HG02970 (cell line): ENCODE measurements at regions not wholly inside any gene's neighbourhood (a gene's known extent, or its start where the extent isn't known, plus 50 kb on each side); places are given as distances from the start of the nearest gene placed in this dataset.

Experiments
- ATAC-seq: cut with Tn5 transposase; IDR thresholded peaks from one replicate; pipeline ENCODE4 v1.9.1; 2021; ENCODE audit warnings: mild to moderate bottlenecking, moderate library complexity, moderate number of reproducible peaks; ENCODE audit not compliant: unreplicated experiment, low FRiP score

DNA sequence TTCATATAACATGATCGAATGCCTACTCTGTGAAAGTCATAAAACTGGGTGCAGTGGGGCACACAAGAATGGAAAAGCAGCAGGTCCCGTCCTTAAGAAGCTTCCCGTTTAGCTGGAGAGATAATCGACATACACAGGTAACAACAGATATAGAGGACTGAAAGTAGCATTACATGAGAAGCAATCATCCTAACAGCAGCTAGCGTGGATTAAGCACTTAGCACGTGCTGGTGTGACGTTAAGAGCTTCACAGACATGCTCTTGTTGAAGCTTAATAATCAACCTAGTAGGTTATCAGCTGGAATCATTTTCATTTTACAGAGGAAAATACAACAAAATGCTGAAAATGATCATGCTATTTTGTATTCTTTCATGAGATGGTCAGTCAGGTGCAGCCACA lies 184.8 kb downstream of the GPAM start:
- no peak for ATAC-seq

DNA sequence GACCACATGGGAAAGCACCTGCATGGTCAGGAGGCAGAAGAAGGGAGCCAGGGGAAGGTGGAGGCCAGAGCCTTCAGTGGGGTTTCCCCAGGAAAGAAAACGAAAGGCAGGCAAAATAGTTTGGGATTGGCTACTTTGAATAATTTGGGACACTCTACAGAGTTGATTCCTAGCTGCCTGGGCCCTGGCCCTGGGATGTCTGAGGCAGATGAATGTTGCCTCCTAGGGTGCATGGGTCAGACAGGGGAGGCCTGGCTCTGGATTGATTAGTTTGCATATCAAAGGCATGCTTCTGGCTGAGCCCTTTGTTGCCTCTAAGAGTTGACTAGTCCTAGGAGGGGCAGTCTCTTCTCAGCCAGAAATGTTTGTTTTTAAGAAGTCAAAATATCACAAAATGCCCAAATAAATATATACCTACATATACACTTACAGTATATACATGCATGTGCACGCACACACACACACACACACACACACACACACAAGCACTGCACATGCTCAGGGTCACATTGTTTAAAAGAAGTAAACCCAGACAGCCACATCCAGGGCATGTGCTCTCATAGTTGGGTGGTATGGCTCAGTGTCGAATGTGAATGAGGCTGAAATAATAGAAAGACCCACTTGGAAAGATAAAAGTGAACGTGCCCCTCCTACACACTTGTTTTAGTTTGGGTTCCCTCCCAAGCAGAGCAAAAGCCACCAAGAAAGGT lies 184.2 kb downstream of the GPAM start:
- no peak for ATAC-seq

DNA sequence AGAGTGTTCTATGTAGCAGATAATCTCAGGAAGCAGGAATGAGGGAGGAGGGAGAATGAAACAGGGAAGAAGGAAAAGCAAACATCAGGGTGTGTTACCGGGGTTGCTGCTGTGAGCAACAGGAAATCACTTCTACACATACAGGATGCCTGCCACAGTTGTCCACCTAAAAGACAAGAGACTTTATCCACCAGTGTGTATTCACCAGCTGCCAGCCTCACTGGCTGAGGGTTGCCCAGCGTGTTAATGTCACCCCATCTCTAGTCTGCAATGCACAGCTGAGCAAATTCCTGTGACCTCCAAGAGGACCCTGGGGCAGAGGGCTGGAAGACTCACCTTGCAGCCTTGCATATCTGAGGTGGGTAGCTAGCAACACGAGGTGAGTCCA lies 183.7 kb downstream of the GPAM start:
- no peak for ATAC-seq

DNA sequence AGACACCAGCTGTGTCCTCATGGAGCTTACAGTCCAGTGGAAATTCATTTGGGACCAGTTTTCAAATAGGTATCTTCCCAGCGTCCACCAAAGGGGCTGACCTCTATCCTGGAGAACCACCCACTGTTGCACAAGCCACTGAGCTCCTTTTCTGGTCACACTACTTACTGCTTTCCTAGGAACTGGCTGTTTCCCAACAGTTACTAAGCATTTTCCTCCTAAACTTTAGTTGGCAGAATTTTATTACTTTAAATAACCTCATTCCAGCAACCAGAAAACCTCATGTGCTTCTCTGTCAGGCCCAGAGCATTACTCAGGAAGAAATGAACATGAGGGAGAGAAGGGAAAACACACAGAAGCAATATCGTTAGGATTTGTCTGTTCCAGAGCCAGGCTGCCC lies 183.1 kb downstream of the GPAM start:
- no peak for ATAC-seq

DNA sequence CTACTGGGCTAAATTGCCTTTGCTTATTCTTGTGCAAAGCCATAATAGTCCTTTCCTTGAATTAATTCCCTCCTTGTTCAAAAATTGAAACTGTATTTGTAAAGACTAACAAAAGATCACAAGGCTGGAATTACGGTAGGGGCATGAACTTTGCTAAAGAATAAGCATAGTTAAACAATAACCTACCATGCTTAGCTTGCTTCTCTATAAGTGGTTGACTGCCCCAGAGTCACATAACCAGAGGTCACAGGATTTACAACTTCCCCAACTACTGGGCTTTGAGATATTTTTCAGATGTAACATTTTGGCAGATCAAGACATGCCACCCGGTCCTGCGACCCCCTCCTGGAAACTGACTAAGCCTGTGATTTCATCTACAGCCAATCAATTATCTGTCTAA lies 181.4 kb downstream of the GPAM start:
- ATAC-seq = no peak

- no peak for ATAC-seq
Measured at GRCh38 chr10:112004075-112004474, 179.5 kb downstream of the GPAM start.

GRCh38 chr10:112005044-112005443 lies 178.5 kb downstream of the GPAM start:
- no peak for ATAC-seq

- no peak for ATAC-seq
Measured at GRCh38 chr10:112006407-112006806, 177.2 kb downstream of the GPAM start.

GRCh38 chr10:112006831-112007230 lies 176.7 kb downstream of the GPAM start:
- ATAC-seq = no peak

DNA sequence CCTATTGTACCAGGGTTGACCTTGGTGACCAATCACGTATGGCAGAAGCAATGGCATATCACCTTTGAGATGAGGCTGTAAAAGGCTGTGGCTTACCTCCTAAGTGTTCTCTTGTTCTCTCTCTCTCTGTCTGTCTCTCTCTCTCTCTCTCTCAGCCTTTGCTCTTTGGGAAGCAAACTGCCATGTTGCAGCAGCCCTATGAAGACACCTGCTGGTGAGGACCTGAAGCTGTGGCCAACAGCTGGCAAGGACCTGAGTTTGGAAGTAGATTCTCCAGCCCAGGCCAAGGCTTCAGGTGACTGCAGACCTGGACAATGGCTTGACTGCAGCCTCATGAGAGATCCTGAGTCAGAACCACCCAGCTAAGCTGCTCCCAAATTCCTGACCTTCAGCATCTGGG lies 161.4 kb downstream of the GPAM start:
- no peak for ATAC-seq

GRCh38 chr10:112024079-112024478 lies 159.5 kb downstream of the GPAM start:
- ATAC-seq = no peak

DNA sequence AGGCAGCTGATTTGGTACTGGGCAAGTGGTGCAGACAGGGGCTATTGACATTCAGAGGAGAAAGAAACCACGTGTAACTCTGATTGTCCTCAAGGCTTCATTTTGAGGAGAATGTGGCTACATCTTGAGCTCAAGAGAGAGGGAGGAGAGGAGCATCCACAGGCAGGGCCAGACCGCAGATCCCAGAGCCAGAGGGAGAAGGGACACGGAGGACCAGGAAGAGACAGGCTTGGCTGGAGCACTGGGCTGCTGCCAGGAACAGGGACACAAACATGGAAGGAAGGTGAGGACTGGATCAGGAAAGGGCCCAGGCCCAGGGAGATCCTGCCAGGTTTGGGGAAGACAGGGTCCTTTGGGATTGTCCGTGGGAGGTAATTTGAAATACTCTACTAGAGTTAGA lies 158.3 kb downstream of the GPAM start:
- ATAC-seq = no peak

GRCh38 chr10:112026438-112026837 lies 157.1 kb downstream of the GPAM start:
- ATAC-seq = no peak

GRCh38 chr10:112027731-112028280 lies 155.8 kb downstream of the GPAM start:
- no peak for ATAC-seq

GRCh38 chr10:112030431-112030830 lies 153.1 kb downstream of the GPAM start:
- no peak for ATAC-seq

DNA sequence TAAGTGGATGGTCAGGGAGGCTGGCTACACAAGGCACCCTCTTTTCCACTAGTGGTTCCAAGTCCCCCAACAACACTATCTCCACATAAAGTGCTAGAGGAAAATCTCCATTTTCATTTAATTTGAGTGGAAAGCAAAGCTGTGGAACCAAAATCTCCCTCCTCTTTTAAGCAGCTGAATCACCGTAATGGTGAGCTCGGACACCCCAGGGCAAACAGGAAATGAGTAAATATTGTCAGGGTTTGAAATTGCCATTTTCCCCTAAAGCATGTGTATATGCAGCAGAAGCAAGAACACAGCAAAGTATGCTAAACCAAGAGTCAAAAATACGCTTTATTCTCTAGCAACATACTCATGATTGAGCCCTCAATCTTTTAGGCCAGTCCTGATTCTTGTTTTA lies 143.7 kb downstream of the GPAM start:
- no peak for ATAC-seq

DNA sequence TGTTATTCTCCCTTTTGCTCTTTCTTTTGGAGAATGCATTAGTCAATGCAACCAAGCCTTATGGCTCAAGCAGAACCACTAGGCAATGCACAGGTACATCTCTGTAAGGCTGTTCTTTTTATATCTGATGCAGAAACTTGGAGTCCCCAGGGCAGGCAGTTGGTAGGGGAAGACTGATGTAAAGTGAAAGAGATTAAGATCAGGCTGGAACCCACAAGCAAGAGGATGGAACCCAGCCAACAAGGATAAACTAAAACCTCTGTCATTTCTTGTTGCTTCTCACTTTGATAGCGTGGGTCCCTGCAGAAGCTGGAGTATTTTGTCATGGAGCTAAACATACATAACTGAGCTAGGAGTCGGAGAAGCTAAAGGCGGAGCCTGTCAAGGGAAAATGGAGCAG lies 142.9 kb downstream of the GPAM start:
- no peak for ATAC-seq

DNA sequence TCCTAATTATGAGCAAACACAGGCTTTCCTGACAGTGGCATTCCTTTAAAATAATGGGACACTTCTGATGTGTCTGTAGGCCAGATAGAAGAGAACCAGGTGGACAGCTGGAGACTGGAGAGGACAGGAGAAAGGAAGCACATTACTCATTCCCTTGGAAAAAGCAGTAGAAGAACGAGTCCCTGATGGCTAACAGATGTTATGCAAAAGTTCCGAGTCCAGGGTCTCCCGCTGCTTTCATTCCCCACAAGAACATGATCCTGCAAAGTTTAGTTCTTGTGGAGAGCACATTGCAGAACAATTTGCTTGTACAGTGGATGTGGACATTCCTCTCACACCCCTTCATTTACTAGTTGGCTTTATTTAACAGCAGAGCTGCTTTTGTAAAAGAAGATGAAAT lies 137.6 kb downstream of the GPAM start:
- no peak for ATAC-seq

DNA sequence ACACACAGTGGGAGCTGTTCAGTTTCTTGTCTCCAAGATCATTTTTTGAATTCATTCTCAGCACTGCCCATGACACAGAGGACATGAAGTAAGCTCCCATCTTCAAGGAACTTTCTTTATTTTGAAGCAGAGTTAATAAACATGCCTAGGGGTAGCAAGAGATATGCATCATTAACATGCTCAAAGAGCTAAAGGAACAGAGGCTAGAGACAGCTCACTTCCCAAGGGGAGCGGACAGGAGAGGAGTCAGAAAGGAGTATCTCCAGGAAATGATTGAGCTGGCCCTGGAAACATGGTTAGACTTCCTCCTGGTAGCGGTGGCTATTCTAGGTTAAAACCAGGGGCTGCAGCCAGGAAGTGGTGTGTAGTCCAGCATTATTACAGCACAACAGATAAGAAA lies 135.9 kb downstream of the GPAM start:
- ATAC-seq = no peak

GRCh38 chr10:112052166-112052565 lies 131.4 kb downstream of the GPAM start:
- no peak for ATAC-seq

GRCh38 chr10:112053895-112054294 lies 129.7 kb downstream of the GPAM start:
- no peak for ATAC-seq

DNA sequence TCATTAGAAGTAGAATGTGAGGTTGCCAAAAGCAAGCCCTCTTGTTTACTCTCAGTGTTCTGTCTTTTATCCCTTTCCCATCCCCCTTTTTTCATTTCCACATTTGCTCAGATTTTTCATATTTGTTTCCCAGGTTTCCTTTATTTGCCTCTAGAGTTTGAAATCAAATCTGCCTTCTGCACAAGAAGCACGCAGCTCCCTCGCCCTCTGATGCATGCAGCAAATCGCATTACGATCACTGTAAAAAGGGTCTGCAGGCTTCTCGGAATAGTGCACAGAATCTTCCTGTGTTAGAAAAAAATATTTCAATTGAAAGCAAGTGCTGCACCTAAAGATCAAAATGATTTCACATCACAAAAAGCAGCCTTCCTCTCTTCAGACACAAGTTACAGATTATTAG lies 129.0 kb downstream of the GPAM start:
- no peak for ATAC-seq

DNA sequence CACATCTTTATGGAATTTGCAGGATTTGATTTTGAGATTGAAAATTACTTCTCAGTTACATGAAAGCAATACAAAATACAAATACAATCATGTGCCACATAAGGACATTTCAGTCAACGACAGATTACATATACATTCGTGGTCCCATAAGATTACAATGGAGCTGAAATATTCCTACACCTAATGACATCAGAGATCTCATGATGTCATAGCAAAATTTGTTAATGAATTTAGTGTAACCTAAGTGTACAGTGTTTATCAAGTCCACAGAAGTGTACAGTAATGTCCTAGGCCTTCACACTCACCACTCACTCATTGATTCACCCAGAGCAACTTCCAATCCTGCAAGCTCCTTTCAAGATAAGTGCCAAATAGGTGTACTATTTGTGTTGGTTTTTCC lies 126.5 kb downstream of the GPAM start:
- no peak for ATAC-seq
